HG02973 (cell line): ENCODE measurements at regions not wholly inside any gene's neighbourhood (a gene's known extent, or its start where the extent isn't known, plus 50 kb on each side); places are given as distances from the start of the nearest gene placed in this dataset.
"Not testable (repeated sequence)": the region's sequence is repeated elsewhere in the genome, so short reads cannot be mapped to it uniquely, and the experiment has no call there.

ENCODE experiments used
- ATAC-seq: cut with Tn5 transposase; IDR thresholded peaks from one replicate; pipeline ENCODE4 v1.9.1; 2021; ENCODE audit warnings: moderate library complexity; ENCODE audit not compliant: unreplicated experiment

DNA sequence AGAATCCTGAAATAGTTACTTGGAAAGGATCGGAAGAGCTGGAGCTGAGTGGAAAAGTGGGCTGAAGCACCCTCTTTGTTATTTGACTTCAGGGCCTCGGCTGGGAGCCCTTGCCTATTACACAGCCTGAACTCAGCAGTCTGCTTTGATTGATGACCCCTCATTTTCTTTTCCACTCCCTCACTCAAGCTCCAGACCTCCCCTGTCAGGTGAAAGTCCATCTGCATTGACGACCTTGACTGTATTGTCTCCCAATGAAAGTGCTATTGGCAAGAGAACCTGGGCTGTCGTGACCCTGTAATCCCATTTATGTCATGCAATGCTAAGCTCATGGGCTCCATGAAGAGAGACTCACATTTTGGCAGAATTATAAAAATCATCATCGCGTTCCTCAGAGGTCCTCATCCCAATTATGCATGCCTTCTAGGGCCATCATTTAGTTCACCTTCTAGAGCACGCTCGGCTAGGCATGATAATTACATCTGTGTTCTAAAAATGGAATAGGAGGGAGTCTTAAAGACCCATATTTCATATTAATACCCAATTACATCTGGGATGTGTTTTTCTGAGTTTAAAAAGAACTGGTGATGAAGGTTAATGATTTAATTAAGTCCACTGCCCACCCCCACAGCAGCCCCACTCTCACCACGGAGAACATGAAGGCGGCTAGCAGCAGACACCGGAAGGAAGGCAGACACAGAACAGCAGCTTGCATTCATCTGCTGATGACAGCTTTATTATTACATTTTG lies 472.5 kb downstream of the PID1 start:
- ATAC-seq: no peak

DNA sequence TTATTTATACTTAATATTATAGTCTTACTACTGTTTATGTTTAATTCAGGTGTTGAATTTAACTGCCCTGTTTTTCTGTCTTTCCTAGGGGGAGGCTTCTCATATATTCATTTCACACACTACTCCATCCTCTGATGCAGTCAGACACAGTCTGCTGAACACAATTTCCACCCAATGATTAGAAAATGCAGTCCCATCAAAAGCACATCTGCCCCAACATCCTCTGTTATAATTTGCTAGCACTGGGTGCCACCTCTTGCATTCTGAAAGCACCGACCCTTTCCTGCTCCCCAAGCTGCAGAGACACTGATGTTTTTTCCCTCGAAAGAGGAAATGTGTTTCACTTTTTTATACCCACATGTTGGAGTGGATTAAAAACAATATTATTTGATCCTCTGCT lies 474.7 kb downstream of the PID1 start:
- ATAC-seq: no peak

DNA sequence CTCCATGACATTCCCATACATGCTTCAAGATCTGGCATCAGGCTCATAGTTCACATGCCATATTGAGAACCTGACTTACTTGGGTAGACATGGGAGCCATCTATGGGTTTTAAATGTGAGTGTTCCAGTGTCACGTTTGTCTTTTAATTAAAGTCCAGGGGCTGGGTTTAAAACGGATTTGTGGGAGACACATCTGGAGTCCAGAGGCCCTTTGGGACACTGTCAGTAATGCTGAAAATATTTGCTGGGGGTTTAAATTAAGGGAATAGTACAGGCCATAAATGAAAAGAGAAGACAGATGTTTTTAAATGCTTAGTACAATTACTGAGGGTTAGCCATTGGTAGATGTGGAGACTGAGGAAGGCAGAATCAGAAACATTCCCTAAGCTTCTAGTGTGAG lies 478.0 kb downstream of the PID1 start:
- no peak for ATAC-seq

DNA sequence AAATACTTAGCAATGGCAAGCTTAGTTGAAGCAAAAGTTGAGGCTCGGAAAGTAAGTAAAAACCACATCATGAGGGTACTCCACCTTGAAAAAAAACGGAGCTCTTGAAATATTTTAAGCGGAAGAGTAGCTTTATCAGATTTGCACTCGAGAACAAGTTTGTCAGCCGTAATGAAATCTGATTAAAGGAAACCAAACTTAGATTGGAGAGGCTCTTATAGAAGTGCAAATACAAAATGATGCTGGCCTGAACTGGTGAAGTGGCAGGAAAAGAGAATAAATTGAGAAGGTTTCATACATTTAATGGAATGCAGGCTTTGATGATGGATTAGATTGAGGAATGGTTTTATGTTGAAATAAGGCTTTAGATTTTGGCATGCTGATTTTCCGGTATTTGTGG lies 484.2 kb downstream of the PID1 start:
- ATAC-seq: no peak

GRCh38 chr2:228782281-228782680 lies 488.8 kb downstream of the PID1 start:
- ATAC-seq: no peak

DNA sequence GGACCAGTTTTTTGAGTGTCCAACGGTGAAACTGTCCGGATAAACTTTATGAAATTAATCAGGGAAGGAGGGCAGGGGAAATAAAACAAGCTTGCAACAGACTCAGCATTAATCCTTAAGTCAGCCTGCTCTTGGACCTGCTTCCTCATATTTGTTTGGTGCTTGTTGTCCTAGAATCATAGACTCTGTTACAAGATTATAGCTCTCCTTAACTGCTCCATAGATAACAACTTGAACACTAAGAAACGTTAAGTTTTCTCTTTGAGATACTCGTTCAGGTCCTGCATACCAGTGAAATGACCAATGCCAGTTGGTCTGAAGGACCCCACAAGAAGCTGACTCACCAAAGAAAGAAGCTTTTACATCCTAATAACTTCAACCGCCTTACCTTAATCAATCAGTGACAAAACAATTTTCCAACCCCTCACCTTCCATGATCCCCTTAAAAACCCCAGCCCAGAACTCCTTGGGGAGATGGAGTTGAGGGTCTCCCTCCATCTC lies 493.2 kb downstream of the PID1 start:
- ATAC-seq: no peak

- no peak for ATAC-seq
Observed at GRCh38 chr2:228774548-228774947, 496.5 kb downstream of the PID1 start.

DNA sequence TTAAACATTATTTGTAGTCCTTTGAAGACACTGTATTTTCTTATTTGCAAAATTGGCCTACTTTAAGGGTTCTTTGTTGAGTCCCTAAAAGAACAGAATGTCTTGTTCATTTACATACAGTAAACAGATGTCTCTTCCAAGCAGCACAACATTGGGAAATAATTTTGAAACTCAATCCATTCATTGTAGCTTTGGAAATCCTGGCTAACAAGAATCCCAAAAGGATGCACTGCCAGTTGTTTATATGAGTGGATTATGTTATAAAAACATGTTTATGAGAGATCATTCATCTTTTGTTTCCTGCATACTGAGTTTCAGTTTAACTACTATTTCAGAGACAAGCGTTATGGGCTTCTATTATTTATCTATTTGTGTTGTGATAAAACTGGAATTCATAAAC lies 499.3 kb downstream of the PID1 start:
- no peak for ATAC-seq

- no peak for ATAC-seq
Observed at GRCh38 chr2:228771315-228771714, 499.8 kb downstream of the PID1 start.

DNA sequence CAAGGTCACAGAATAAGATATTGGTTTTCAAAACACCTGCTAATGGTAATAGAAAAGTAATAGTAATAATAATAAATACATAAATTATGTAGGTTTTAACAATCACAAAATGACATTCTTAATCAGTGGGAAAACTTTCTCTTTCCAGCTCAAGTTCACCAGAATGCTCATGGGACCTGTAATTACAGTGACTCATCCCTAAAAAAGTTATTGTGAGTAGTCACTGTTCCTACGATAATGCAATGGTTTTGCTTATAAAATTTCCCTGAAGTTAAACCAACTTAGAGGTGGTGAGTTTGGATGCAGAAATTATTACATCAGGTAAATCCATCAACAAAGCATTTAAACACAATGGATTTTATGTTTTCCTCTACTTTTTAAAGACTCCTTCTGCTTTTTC lies 502.3 kb downstream of the PID1 start:
- no peak for ATAC-seq

GRCh38 chr2:228768141-228768540 lies 502.9 kb downstream of the PID1 start:
- ATAC-seq: not testable (repeated sequence)

DNA sequence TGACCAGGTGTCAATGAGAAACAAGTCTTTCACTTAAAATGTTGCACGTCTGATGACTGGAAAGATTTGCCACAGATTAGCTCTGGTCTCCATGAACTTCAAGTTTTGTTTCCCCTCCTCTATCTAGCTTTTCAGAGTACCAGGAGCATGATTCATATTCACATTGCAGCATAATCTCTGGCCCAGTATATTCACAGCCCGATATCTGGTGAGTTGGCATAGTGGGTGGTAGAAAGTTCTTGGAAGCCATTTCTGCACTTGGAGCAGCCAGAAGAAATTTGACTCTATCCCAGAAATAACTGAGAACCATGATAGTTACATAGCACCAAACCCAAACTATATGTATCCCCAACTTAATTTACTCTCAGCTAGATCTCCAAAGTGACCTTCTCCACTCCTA lies 503.9 kb downstream of the PID1 start:
- no peak for ATAC-seq

- ATAC-seq: no peak
Observed at GRCh38 chr2:228763379-228763981, 507.6 kb downstream of the PID1 start.

DNA sequence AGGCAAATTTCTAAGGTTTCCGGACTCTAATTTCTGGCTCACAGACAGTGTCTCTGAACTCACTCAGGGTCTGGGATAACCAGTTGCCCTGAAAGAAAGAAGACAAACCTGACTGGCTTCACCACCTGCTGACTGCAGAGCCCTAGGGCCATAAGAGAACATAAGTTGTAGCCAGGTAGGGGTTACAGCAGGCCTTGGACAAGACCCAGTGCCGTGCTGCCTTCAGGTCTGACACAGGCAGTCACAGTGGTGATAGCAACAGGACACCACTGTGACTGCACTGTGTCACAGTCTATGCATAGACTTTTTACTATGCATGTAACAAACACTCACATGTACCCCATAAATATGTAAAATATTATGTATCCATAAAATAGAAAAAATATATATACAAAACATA lies 508.5 kb downstream of the PID1 start:
- no peak for ATAC-seq

- ATAC-seq: not testable (repeated sequence)
Observed at GRCh38 chr2:228755661-228756060, 515.4 kb downstream of the PID1 start.

DNA sequence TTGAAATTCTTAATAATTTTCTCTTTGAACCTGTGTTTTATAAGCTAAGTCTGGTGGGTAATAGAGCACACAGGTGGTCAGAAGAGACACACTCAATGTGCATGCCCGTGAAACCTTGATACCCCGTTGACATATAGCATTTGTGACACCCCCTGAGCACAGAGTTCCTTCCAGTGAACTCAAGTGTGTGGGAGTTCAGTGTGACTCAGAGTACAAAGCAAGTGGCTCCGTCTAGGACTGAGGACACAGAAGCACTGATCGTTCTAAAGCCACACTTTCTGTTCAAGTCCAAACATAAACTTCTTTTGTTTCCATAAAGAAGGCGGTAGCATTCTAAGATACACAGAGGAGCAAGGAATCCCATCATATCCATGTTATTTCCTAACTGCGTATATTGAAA lies 523.6 kb downstream of the PID1 start:
- ATAC-seq: no peak

DNA sequence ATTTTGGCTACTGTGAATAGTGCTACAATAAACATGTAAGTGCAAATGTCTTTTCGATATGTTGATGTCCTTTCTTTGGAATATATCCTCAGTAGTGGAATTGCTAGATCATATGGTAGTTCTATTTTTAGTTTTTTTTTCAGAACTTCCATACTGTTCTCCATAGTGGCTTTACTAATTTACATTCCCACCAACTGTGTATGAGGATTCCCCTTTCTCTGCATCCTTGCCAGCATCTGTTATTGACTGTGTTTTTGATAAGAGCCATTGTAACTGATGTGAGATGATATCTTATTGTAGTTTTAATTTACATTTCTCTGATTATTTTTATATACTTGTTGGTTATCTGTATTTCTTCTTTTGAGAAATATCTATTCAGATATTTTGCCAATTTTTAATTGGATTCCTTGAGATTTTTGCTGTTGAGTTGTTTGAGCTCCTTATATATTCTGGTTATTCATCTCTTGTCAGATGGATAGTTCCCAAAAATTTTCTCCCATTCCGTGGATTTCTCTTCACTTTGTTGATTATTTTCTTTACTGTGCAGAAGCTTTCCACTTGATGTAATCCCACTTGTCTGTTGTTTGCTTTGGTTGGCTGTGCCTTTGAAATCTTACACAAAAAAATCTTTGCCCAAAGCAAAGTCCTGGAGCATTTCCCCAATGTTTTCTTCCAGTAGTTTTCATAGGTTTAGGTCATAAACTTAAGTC lies 532.3 kb downstream of the PID1 start:
- no peak for ATAC-seq

GRCh38 chr2:228735697-228736096 lies 535.4 kb downstream of the PID1 start:
- no peak for ATAC-seq

GRCh38 chr2:228731517-228731916 lies 539.6 kb downstream of the PID1 start:
- no peak for ATAC-seq

- no peak for ATAC-seq
Observed at GRCh38 chr2:228728961-228729360, 542.1 kb downstream of the PID1 start.

DNA sequence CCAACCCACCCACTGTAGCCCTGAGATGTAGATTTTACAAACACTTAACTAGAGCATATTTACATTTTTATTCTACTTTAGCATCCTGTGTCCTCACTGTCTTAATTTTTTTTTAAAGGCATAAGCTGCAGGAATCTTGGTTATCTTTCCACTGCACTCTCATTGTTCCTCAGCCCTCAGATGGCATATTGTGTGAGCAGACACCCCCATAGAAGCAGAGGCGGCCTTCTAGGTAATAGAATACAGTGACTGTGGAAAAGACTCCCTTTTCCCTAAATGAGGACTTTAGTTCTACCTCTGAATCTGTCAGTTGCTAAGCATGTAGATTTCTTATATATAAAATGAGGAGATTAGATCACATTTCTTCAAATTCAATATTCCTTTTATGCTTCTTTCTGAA lies 543.5 kb upstream of the SPHKAP start:
- no peak for ATAC-seq

GRCh38 chr2:228723599-228723998 lies 542.1 kb upstream of the SPHKAP start:
- no peak for ATAC-seq
